Adrenal gland (tissue), 5 donors: ENCODE measurements at regions not wholly inside any gene's neighbourhood (a gene's known extent, or its start where the extent isn't known, plus 50 kb on each side); places are given as distances from the start of the nearest gene placed in this dataset.

Experiments
- POLR2A ChIP-seq, 2 donors: fragments of 450-650 bp; IDR thresholded peaks; one replicate each; pipeline ENCODE4 v1.6.1; 2017; ENCODE audit warnings: antibody characterized with exemption in 2 of 2, mild to moderate bottlenecking in 2 of 2, moderate library complexity in 1 of 2
- TF ChIP-seq, protein P1 (sequence below), 6 experiments: fragments of 450-650 bp in 4 of 6; fragments of 200-600 bp in 2 of 6; sonication (generic) in 1 of 6; IDR thresholded peaks; 1 replicate in 5 of 6; 2 replicates in 1 of 6; pipeline versions ENCODE4 v1.5.1 to v1.8.0; 2016 to 2021; ENCODE audit warnings: antibody characterized with exemption in 6 of 6, mild to moderate bottlenecking in 2 of 6, moderate library complexity in 1 of 6
- donor health status: DM: no; HTN: no; CAD: no.

DNA sequence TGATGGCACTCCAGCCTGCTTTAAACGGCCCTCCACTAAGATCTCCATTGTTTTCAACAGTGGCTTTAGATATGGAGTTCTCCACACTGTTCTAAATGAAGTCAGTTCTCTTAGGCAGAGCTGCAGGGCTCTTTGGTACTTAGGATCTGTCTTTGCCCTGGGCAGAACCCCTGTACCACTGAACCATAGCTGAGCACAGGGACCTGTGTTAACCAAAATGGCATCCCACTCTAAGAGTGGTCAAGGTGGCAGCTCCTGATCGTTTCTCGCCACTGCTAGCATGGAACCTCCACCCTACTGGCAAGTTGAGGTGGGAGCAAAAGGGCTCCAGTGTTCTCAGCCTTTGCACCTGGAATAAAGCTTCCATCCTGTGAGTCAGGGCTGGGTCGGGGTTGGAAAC lies 186.7 kb downstream of the TM2D1 start:
- no peak for TF ChIP-seq POLR2A (IDR thresholded peaks at IDR 0.05)
- TF ChIP-seq, protein P1, sequence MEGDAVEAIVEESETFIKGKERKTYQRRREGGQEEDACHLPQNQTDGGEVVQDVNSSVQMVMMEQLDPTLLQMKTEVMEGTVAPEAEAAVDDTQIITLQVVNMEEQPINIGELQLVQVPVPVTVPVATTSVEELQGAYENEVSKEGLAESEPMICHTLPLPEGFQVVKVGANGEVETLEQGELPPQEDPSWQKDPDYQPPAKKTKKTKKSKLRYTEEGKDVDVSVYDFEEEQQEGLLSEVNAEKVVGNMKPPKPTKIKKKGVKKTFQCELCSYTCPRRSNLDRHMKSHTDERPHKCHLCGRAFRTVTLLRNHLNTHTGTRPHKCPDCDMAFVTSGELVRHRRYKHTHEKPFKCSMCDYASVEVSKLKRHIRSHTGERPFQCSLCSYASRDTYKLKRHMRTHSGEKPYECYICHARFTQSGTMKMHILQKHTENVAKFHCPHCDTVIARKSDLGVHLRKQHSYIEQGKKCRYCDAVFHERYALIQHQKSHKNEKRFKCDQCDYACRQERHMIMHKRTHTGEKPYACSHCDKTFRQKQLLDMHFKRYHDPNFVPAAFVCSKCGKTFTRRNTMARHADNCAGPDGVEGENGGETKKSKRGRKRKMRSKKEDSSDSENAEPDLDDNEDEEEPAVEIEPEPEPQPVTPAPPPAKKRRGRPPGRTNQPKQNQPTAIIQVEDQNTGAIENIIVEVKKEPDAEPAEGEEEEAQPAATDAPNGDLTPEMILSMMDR (IDR thresholded peaks at IDR 0.05): no peak
